Parathyroid adenoma (tissue), 2 donors: ENCODE measurements at regions not wholly inside any gene's neighbourhood (a gene's known extent, or its start where the extent isn't known, plus 50 kb on each side); places are given as distances from the start of the nearest gene placed in this dataset.

Experiments used
- H2AFZ ChIP-seq: fragments of 300-600 bp; sonication (generic); one replicate; pipeline ENCODE4 v1.7.0; 2017; ENCODE audit warnings: antibody characterized with exemption, mild to moderate bottlenecking
- H3K27ac ChIP-seq: fragments of 300-600 bp; sonication (generic); one replicate; pipeline ENCODE4 v1.7.0; 2017
- H3K27me3 ChIP-seq: fragments of 300-600 bp; sonication (generic); one replicate; pipeline ENCODE4 v1.7.0; 2017; ENCODE audit warnings: low read length; ENCODE audit not compliant: control insufficient read depth, insufficient read depth
- H3K36me3 ChIP-seq: fragments of 300-600 bp; sonication (generic); one replicate; pipeline ENCODE4 v1.7.0; 2017; ENCODE audit warnings: low read length; ENCODE audit not compliant: control insufficient read depth, insufficient read depth
- H3K4me1 ChIP-seq: fragments of 300-600 bp; sonication (generic); one replicate; pipeline ENCODE4 v1.7.0; 2017; ENCODE audit warnings: control low read depth
- H3K4me2 ChIP-seq: fragments of 300-600 bp; sonication (generic); one replicate; pipeline ENCODE4 v1.7.0; 2017; ENCODE audit warnings: low read length
- H3K4me3 ChIP-seq: fragments of 300-600 bp; sonication (generic); one replicate; pipeline ENCODE4 v1.7.0; 2017; ENCODE audit warnings: low read depth, low read length
- H3K79me2 ChIP-seq: fragments of 300-600 bp; sonication (generic); one replicate; pipeline ENCODE4 v1.7.0; 2017; ENCODE audit warnings: control low read depth
- H3K9ac ChIP-seq: fragments of 300-600 bp; sonication (generic); one replicate; pipeline ENCODE4 v1.7.0; 2017; ENCODE audit warnings: mild to moderate bottlenecking
- H3K9me3 ChIP-seq: fragments of 300-600 bp; sonication (generic); one replicate; pipeline ENCODE4 v1.7.0; 2017; ENCODE audit warnings: low read length; ENCODE audit not compliant: control insufficient read depth
- TF ChIP-seq, protein P1 (sequence below): fragments of 300-600 bp; sonication (generic); IDR thresholded peaks from one replicate; pipeline ENCODE4 v1.7.0; 2017; ENCODE audit warnings: antibody characterized with exemption, mild to moderate bottlenecking
- donor health status: primary hyperparathyroidism.

DNA sequence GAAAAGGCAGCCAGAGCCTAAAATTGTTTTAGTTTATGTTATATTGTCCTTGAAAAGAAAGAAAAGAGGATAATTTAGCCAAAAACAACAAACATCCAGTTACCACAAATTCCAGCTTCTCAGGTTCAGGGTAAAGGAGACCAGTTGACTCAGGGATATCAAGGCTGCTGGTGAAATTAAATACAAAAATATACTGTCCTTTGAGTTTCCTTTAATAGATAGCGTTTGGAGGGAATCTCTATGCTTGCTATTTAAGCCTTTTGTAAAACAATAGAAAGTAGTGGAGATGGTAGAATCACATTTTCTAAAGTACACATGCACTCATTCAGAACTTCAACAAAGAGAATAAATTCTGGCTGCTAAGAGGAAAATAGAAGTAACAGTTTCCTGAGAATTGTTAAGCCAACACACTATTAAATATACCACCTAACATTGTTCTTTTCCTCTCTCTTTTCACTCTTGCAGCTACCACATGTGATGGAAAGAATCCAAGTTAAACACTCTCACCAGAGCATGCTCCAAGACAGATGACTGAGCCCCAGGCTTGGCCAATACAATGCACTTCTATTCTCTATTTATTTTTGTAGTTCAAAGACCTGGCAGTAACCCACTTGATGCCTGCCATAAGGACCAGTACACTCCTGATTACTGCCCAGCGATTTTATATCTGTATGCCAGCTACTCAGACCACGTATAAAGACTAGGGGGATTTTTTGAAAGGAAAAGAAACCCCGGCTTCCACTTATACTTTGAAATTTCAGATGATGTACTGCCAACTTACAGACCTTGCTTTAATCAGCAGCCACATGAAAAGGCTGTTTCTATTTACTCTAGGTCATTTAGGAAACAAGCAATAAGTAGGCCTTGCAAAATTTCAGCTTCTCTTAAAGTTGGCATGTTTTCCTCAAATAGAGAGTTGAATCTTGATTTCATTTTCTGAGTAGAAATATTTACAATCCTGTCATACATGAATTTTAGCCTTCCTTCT is 756.9 kb downstream of the FAT4 start:
- Histone ChIP-seq H3K9me3 (no peaks in the 10 kb centered on the region), H3K36me3 (no peaks in the 10 kb centered on the region), H3K27ac (no peak overlapping the region), H3K4me1 (no peaks in the 10 kb centered on the region), H3K79me2 (no peaks in the 10 kb centered on the region), H3K27me3 (no peaks in the 10 kb centered on the region), H3K4me3 (no peak overlapping the region), H3K4me2 (no peak overlapping the region), H3K9ac (no peak overlapping the region), H2AFZ (no peak overlapping the region)
- TF ChIP-seq, protein P1, sequence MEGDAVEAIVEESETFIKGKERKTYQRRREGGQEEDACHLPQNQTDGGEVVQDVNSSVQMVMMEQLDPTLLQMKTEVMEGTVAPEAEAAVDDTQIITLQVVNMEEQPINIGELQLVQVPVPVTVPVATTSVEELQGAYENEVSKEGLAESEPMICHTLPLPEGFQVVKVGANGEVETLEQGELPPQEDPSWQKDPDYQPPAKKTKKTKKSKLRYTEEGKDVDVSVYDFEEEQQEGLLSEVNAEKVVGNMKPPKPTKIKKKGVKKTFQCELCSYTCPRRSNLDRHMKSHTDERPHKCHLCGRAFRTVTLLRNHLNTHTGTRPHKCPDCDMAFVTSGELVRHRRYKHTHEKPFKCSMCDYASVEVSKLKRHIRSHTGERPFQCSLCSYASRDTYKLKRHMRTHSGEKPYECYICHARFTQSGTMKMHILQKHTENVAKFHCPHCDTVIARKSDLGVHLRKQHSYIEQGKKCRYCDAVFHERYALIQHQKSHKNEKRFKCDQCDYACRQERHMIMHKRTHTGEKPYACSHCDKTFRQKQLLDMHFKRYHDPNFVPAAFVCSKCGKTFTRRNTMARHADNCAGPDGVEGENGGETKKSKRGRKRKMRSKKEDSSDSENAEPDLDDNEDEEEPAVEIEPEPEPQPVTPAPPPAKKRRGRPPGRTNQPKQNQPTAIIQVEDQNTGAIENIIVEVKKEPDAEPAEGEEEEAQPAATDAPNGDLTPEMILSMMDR: no peak

DNA sequence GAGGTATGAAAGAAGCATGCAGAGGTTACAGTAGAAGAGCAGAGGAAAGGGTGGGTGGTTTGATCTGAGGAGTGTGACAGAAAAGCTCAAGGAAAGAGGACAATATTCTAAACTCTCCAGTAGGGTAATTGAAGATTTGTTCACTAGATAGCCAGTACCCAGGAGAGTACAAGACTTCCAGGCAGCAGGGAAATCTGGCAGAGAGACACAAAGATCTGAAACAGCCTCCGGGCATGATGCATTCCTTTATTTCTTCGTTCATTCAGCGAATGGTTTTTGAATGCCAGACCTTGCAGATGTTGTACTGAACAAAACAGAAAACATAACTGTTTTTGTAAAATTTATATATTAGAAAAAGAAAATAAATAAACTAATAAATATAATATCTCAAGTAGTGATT is 766.6 kb downstream of the FAT4 start:
- no peaks in the 10 kb centered on the region for H3K79me2 ChIP-seq
- no peak overlapping the region for H2AFZ ChIP-seq
- TF ChIP-seq, protein P1: no peak
- no peak overlapping the region for H3K27ac ChIP-seq
- no peak overlapping the region for H3K4me2 ChIP-seq
- no peaks in the 10 kb centered on the region for H3K9me3 ChIP-seq
- H3K4me3 ChIP-seq: no peak overlapping the region
- H3K36me3 ChIP-seq: no peaks in the 10 kb centered on the region
- H3K9ac ChIP-seq: no peak overlapping the region
- no peaks in the 10 kb centered on the region for H3K27me3 ChIP-seq
- no peaks in the 10 kb centered on the region for H3K4me1 ChIP-seq

DNA sequence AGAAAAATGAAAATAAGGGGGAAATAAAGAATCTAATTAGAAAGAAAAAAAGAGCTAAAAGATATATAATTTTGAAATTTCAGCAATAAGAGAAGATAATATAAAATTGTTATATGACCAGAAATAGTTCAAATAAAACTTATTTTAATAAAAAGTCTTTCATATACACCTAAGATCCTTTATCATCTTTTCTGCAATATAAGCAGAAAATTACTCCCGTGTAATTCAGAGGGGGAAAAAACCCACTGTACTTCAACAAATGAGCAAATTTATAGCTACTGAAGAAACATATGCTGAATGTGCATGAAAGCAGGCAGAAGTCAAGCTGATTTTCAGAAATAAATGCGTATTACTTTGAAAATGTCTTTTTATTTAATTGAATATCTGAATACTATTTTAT is 771.3 kb downstream of the FAT4 start:
- no peak overlapping the region for H3K4me2 ChIP-seq
- no peak overlapping the region for H3K9ac ChIP-seq
- no peaks in the 10 kb centered on the region for H3K36me3 ChIP-seq
- no peaks in the 10 kb centered on the region for H3K79me2 ChIP-seq
- no peak overlapping the region for H2AFZ ChIP-seq
- TF ChIP-seq, protein P1: no peak
- no peaks in the 10 kb centered on the region for H3K4me1 ChIP-seq
- no peaks in the 10 kb centered on the region for H3K27me3 ChIP-seq
- H3K4me3 ChIP-seq: no peak overlapping the region
- H3K27ac ChIP-seq: no peak overlapping the region
- H3K9me3 ChIP-seq: no peaks in the 10 kb centered on the region

DNA sequence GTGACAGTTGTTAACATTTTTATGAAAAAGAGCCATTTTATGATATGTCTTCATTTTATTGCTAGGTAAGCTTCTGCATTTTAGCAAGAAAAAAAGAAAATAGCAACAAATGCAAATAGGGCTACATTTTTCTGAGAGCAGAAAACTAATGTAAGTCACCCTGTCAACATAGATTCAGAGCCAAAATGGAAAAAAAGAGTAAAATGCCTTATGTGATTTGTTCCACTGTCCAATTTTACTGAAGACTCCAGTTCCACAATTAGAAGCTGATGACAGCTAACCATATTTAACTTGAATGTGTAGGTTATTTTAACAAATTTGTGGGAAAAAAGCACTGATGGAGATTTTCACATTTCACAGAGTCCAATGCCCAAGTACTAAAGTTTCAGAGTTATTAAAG is 772.3 kb downstream of the FAT4 start:
- Histone ChIP-seq H3K27ac (no peak overlapping the region), H3K4me3 (no peak overlapping the region), H3K27me3 (no peaks in the 10 kb centered on the region), H3K79me2 (no peaks in the 10 kb centered on the region), H3K9ac (no peak overlapping the region), H3K4me2 (no peak overlapping the region), H3K36me3 (no peaks in the 10 kb centered on the region), H3K4me1 (no peaks in the 10 kb centered on the region), H3K9me3 (no peaks in the 10 kb centered on the region), H2AFZ (no peak overlapping the region)
- TF ChIP-seq, protein P1: no peak
